ENCODE measurements at regions not wholly inside any gene's neighbourhood (a gene's known extent, or its start where the extent isn't known, plus 50 kb on each side); places are given as distances from the start of the nearest gene placed in this dataset.

DNA sequence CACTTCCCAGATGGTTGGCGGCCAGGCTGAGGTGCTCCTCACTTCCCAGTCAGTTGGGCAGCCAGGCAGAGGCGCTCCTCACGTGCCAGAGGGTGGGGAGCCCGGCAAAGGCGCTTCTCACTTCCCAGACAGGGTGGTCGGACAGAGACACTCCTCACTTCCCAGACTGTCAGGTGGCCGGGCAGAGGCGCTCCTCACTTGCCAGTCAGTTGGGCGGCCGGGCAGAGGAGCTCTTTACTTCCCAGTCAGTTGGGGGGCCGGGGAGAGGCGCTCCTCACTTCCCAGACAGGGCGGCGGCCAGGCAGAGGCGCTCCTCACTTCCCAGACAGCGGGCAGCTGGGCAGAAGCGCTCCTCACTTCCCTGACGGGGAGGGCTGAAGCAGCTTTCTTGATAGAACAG is 143.0 kb upstream of the ARID2 start:
- Histone ChIP-seq H3K4me3 (IDR thresholded peaks at IDR 0.05; ENCODE audit: insufficient read depth, low read depth, low read length) (no peak overlapping the region), H3K36me3 (ENCODE audit: insufficient read depth) (no peaks in the 10 kb centered on the region), H3K79me2 (ENCODE audit: insufficient read depth, low read depth) (no peaks in the 10 kb centered on the region), H3K4me2 (no peak overlapping the region), H4K20me1 (ENCODE audit: insufficient read depth) (no peaks in the 10 kb centered on the region), H3K27me3 (ENCODE audit: insufficient read depth, low read depth) (no peaks in the 10 kb centered on the region), H2AFZ (ENCODE audit: low read depth) (no peak overlapping the region), H3K27ac (no peak overlapping the region), H3K9ac (no peak overlapping the region), H3K4me1 (ENCODE audit: low read depth, poor library complexity, severe bottlenecking) (no peaks in the 10 kb centered on the region)
- TF ChIP-seq, protein P1, sequence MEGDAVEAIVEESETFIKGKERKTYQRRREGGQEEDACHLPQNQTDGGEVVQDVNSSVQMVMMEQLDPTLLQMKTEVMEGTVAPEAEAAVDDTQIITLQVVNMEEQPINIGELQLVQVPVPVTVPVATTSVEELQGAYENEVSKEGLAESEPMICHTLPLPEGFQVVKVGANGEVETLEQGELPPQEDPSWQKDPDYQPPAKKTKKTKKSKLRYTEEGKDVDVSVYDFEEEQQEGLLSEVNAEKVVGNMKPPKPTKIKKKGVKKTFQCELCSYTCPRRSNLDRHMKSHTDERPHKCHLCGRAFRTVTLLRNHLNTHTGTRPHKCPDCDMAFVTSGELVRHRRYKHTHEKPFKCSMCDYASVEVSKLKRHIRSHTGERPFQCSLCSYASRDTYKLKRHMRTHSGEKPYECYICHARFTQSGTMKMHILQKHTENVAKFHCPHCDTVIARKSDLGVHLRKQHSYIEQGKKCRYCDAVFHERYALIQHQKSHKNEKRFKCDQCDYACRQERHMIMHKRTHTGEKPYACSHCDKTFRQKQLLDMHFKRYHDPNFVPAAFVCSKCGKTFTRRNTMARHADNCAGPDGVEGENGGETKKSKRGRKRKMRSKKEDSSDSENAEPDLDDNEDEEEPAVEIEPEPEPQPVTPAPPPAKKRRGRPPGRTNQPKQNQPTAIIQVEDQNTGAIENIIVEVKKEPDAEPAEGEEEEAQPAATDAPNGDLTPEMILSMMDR (conservative IDR thresholded peaks at IDR 0.05; ENCODE audit: low read depth, low read length) = no peak

DNA sequence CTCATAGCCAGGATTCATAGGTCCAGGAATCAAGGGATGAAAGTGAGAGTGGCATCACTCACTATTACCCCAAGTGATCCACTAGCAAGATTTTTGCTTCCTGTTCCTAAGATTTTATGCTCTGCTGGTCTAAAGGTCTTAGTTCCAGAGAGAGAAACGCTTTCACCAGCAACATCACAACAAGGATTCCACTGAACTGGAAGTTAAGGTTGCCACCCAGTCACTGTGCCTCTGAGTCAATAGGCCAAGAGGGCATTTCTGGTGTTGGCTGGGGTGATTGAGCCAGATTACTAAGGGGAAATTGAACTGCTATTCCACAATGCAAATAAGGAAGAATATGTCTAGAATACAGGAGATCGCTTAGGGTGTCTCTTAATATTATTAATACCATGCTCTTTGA is 142.5 kb upstream of the ARID2 start:
- H2AFZ ChIP-seq (ENCODE audit: low read depth) = no peak overlapping the region
- no peaks in the 10 kb centered on the region for H3K36me3 ChIP-seq (ENCODE audit: insufficient read depth)
- TF ChIP-seq, protein P1 (conservative IDR thresholded peaks at IDR 0.05; ENCODE audit: low read depth, low read length) = no peak
- no peak overlapping the region for H3K4me3 ChIP-seq (IDR thresholded peaks at IDR 0.05; ENCODE audit: insufficient read depth, low read depth, low read length)
- no peaks in the 10 kb centered on the region for H3K79me2 ChIP-seq (ENCODE audit: insufficient read depth, low read depth)
- H3K9ac ChIP-seq = no peak overlapping the region
- no peaks in the 10 kb centered on the region for H3K27me3 ChIP-seq (ENCODE audit: insufficient read depth, low read depth)
- no peak overlapping the region for H3K4me2 ChIP-seq
- H3K27ac ChIP-seq = no peak overlapping the region
- H4K20me1 ChIP-seq (ENCODE audit: insufficient read depth) = no peaks in the 10 kb centered on the region
- no peaks in the 10 kb centered on the region for H3K4me1 ChIP-seq (ENCODE audit: low read depth, poor library complexity, severe bottlenecking)

DNA sequence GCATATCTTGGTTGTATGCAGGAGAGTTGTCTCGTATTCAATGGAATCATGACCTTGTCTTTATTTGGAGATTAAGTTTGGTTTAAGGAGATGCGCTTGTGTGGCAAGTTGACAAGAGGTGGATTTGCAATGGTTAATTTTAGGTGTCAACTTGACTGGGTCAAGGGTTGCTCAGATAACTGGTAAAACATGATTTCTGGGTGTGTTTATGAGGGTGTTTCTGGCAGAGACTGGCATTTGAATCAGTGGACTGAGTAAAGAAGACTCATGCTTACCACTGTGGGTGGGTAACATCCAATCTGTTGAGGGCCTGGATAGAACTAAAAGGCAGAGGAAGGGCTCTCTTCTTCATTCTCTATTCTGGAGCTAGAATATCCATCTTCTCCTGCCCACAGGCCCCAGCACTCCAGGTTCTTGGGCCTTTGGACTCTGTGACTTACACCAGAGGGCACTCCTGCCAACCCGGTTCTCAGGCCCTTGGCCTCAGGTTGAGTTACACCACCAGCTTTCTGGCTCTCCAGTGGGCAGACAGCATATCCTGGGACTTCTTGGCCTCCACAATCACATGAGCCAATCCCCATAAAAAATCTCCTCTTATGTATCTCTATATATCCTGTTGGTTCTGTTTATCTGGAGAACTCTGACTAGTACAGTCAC is 141.5 kb upstream of the ARID2 start:
- Histone ChIP-seq H3K36me3 (ENCODE audit: insufficient read depth) (no peaks in the 10 kb centered on the region), H3K79me2 (ENCODE audit: insufficient read depth, low read depth) (no peaks in the 10 kb centered on the region), H3K4me3 (IDR thresholded peaks at IDR 0.05; ENCODE audit: insufficient read depth, low read depth, low read length) (no peak overlapping the region), H4K20me1 (ENCODE audit: insufficient read depth) (no peaks in the 10 kb centered on the region), H3K4me2 (no peak overlapping the region), H3K27ac (no peak overlapping the region), H3K27me3 (ENCODE audit: insufficient read depth, low read depth) (no peaks in the 10 kb centered on the region), H3K4me1 (ENCODE audit: low read depth, poor library complexity, severe bottlenecking) (no peaks in the 10 kb centered on the region), H3K9ac (no peak overlapping the region), H2AFZ (ENCODE audit: low read depth) (no peak overlapping the region)
- TF ChIP-seq, protein P1 (conservative IDR thresholded peaks at IDR 0.05; ENCODE audit: low read depth, low read length) = no peak

DNA sequence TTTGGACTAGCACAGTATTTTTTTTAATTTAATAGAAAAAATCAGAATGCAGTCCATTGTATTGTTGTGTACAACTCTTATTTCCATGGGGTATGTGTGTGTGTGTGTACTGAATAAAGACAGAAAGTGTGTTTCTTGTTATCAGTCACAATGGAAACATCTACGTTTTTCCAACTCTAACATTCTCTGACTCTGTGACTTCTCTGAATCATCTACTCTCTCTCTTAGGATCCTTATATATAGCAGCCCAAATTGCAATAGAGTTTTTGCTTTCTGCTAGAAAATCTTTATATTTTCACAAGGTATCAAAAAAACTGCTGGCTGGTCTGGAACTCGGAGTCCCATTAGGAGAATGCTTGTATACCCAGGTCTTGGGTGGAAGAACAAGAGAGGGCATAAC is 138.9 kb upstream of the ARID2 start:
- H3K9ac ChIP-seq = no peak overlapping the region
- no peak overlapping the region for H3K4me2 ChIP-seq
- H3K36me3 ChIP-seq (ENCODE audit: insufficient read depth) = no peaks in the 10 kb centered on the region
- H4K20me1 ChIP-seq (ENCODE audit: insufficient read depth) = no peaks in the 10 kb centered on the region
- H3K79me2 ChIP-seq (ENCODE audit: insufficient read depth, low read depth) = no peaks in the 10 kb centered on the region
- no peaks in the 10 kb centered on the region for H3K27me3 ChIP-seq (ENCODE audit: insufficient read depth, low read depth)
- H3K4me1 ChIP-seq (ENCODE audit: low read depth, poor library complexity, severe bottlenecking) = no peaks in the 10 kb centered on the region
- no peak overlapping the region for H3K4me3 ChIP-seq (IDR thresholded peaks at IDR 0.05; ENCODE audit: insufficient read depth, low read depth, low read length)
- H3K27ac ChIP-seq = no peak overlapping the region
- TF ChIP-seq, protein P1 (conservative IDR thresholded peaks at IDR 0.05; ENCODE audit: low read depth, low read length) = no peak
- H2AFZ ChIP-seq (ENCODE audit: low read depth) = no peak overlapping the region

Data from KMS-11 (cell line).